Medulla oblongata (tissue), 1 donor: ENCODE measurements at regions not wholly inside any gene's neighbourhood (a gene's known extent, or its start where the extent isn't known, plus 50 kb on each side); places are given as distances from the start of the nearest gene placed in this dataset.

Experiments used
- DNase-seq: peaks from one replicate; pipeline ENCODE4 v3.0.0-alpha.2; 2015; ENCODE audit errors: extremely low spot score

GRCh38 chr11:70521475-70522308 lies 123.4 kb downstream of the CTTN start:
- no peak for DNase-seq

- DNase-seq = no peak
These were observed 123.9 kb downstream of the CTTN start for GRCh38 chr11:70522309-70522592.

DNA sequence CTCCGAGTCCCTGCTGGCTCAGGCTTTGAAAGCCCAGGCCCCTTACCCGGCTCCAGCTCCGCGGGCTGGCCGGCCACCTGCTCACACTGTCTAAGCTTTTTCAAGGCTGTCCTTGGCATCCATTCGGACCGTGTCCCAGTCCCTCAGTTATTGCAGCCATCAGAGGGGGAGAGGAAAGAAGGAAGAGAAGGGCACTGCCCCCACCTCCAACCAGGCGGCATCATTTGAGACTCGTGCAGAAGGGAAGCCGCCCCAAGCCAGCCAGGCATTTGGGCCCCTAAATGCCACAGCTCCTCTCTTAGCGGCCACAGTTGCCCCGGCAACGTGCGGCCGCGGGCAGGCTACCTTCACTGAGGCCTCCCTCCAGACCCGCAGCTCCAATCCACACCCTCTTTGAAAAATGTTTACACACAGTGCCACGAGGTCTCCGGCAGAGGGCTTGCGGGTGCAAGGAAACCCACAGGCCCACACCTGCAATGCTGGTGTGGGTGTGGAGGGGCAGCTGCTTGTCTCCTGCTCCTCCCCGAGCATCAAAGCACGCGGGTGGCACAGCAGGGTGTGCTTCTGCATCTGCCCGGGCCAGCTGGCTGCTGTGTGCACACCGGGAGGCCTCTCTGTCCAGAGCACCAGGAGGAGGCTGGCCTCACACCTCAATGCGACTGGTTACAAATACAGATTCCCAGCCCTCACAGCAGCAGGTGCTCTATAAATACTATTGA lies 124.4 kb downstream of the CTTN start:
- no peak for DNase-seq

GRCh38 chr11:70523384-70524095 lies 125.2 kb downstream of the CTTN start:
- DNase-seq = no peak

DNA sequence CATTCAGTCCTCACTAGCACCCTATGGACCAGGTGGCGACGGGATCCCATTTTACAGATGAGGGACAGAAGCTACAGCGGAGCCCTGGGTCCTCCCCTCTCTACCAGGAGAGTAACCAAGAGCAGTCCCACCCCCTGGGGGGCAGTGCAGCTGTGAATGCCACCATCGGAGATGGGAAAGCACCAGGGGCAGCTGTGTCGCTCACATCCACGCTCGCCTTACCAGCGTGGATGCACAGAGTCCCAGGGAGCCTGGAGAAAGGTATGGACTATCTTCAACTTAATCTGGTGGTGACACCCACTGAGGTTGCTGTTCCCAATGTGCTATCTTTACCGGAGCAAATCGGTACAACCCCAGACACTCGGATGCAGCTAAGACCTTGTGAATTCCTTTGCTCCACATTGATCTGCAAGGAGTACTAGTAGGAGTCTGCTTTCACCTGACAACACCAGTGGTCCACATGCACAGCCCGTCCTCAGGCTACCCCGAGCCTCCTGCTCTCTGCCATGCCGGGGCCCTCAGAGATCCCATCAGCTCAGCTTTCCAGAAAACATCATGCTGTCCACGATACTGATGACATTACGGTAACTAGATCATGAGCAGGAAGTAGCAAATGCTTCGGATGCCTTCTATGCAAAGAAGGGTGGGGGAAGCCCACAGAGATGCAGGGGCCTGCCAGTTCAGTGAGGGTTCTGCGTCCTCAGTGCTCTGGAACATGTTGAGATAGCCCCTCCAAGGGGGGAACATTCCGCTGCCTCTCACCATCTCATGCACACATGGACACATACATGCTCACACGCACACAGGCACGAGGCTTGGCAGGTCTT lies 126.0 kb downstream of the CTTN start:
- no peak for DNase-seq

DNA sequence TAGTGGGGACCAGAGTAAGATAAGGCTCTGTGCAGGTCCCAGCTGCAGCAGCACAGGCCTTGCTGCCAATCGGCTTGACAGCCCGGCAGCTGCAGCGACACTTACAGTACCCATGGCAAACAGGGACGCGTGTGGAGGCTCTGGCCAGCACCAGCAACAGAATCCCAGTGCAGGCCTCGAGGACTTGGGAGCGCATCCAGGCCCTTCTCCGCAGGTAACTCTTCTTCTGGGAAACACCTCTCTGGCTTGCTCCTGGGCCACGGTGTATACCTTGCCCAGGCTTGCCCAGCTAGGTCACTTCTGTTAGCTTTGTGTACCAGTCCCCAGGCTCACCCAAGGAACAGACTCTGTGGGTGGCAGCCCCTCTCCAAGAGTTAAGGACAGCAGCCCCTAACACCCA lies 126.7 kb downstream of the CTTN start:
- no peak for DNase-seq

DNA sequence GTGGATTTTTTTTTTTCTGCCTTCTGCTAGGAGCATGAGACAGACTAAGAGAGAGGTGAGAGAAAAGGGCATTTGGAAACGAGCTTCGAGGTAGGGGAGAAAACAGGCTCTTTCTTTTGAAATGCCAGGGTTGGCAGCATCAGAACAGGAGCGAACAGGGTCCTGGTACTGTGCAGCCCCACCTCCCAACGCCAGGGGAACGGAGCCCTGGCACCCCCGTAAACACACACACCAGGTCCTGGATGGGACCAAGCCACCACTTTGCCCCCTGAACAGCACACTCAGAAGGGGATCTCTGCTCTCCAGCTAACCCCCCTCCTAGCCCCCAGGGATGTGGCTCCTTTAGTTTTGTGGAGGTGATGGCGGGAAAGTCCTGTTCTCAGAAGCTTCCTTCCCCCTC lies 127.1 kb downstream of the CTTN start:
- no peak for DNase-seq

DNA sequence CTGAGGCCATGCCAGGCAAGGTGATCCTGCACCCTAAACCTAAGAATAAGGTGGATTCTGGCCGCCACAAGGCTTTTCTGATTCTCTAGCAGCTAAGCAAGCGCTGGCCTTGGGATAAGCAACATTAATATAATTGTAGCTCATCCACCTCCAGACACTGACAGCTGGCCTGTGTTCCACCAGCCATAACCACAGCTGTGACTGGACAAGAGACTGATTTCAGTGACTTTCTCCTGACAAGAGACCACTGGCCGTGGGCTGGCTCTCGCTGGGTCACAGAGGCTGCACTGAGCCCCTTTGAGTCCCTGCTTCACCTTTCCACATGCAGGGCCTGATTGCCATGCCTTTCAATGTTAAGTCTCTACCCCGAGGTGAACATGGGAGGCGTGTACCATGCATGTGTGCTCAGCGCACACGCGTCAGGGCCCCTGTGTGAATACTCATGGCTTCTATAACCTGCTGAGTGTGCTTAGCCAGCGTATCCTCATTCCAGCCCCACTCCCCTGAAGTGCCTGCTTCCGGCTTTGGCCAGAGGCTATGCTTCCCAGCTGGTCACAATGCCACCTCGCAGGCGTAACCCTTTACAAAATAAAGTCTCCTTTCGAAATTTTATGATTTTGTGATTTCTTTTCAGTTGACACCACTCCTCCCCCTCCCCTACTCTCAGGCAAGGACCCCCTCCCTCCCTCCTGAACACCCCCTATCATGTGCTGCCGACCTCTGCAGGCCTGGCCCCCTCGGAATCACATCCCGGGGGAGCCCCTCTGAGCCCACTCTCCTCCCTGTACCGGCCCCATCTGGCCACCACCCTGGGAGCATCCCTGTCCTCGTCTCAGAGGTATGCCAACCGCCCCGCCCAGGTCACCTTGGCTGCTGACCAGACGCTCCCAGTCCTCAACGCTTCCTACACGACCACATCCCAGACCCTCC lies 128.1 kb downstream of the CTTN start:
- DNase-seq = no peak

GRCh38 chr11:70527046-70527395 lies 128.7 kb downstream of the CTTN start:
- no peak for DNase-seq

GRCh38 chr11:70527429-70528045 lies 129.2 kb downstream of the CTTN start:
- no peak for DNase-seq

DNA sequence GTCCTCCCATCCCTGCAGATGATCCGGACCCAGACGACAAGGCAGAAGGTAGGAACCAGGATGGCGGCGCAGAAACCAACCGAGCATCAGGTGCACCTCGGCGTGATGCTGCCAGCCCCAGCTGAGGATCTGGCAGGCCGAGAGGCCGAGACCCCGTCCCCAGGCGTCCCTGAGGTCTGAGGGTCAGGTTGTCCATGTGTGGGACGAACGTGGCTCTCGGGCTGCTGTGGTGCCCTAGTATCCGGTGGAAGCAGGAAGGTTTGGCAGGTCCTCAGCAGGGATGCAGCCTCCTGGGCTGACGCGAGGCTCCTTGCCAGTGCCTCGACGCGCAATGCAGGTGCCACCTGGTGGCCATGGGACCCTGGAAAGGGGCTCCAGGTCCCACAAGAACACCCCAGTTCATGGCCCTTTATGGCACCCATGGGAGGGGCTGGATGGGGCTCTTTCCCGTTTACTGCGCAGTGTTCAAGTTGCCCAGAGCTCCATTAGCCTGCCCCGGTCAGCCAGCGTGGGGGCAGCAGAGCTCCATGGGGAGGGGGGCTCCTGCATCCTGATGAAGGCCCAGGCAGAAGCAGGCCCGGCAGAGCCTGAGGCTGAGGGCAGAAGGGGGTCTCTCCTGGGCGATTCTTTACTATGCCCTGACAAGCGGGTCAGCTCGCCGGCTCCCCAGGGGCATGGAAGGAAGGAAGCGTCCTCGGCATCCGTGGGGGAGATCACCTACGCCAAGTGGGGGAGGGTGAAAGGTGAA lies 129.9 kb downstream of the CTTN start:
- no peak for DNase-seq

DNA sequence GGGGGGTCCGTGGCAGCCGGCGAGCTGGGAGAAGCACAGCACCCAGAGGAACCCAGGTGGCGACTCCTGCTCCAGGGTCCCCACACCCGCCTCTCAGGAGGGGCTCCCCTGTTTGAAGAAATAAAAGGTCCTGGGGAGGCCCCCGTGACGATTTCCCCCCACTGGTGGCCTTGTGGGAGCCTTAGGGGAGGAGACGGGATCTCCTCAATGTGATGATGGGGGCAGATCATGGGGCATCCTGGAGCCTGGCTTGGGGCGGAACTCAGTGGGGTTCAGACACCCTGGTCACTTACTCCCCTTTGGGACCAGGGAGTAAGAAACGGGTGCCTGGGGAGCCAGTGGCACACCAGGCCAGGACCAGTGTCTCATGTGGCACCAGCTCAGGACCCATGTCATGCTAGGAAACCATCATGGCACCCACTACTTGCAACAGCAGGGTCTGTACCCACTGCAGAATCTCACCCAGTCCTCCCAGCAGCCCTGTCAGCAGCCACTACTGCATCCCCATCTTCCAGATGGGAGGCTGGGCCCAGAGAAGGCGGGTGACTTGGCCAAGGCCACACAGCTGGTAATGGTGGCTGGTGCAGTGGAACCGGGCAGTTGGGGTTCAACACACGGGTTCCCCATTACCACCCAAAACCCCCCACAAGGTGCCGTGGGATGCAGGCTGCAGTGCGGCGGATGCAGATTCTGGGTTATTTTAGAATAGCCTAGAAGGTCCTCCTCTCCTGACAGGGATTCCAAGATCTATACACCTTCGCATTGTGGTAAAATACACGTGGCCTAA lies 130.7 kb downstream of the CTTN start:
- no peak for DNase-seq

- DNase-seq = no peak
These were observed 131.7 kb downstream of the CTTN start for GRCh38 chr11:70530010-70530409.

DNA sequence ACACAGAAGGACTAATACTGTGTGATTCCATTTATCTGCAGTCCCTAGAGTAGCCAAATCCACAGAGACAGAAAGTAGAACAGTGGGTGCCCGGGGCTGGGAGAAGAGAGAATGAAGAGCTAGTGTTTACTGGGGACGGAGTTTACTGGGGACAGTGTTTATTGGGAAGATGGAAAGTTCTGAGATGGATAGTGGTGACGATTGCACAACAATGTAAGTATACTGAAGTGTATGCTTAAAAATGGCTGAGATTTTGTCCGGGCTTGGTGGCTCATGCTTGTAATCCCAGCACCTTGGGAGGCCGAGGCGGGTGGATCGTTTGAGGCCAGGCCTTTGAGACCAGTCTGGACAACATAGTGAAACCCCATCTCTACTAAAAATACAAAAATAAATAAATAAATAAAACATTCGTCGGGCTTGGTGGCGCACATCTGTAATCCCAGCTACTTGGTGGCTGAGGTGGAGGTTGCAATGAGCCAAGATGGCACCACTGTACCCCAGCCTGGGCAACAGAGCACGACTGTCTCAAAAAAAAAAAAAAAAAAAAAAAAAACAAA lies 132.4 kb downstream of the CTTN start:
- DNase-seq = no peak

- no peak for DNase-seq
These were observed 133.1 kb downstream of the CTTN start for GRCh38 chr11:70531281-70532065.

DNA sequence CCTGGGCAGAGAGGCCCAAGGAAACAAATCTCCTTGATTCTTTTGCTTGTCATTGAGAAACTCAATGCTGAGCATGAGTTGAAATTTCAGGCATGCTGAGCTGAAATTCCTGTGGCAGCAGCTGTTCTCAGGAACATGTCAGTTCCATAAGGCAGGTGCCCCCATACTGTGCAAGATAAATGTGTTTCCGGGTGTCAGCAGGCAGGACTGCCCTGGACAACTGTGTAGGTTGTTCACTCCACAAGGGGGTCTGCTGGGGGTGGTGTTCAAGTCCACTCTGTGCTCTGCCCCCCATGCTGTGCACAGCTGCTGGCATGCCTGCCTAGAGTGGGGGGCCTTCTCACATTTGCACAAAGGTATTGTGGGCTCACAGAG lies 133.7 kb downstream of the CTTN start:
- DNase-seq = no peak

- peak; percentile 19 for DNase-seq
These were observed 134.4 kb downstream of the CTTN start for GRCh38 chr11:70532731-70533130.
